ENCODE measurements at regions not wholly inside any gene's neighbourhood (a gene's known extent, or its start where the extent isn't known, plus 50 kb on each side); places are given as distances from the start of the nearest gene placed in this dataset.

GRCh38 chr6:27809939-27810767 is 102.0 kb downstream of the OR2B2 start (continued):
- TF ChIP-seq SNAPC4 (CRISPR knock-in tag; IDR thresholded peaks at IDR 0.05) (peak; percentile 29; the same call in 1 of the 2 replicates), FOXA3 (CRISPR knock-in tag; IDR thresholded peaks at IDR 0.05) (peak; percentile 52), YY1 (IDR thresholded peaks at IDR 0.05; ENCODE audit: insufficient read depth, insufficient replicate concordance, low read depth, low read length) (peak; percentile 84), MAFK (conservative IDR thresholded peaks at IDR 0.05 in 1 of 2, IDR thresholded peaks at IDR 0.05 in 1 of 2; ENCODE audit: low read length in 2 of 2) (no peak; a peak in 1 of 4 replicates), ZNF891 (CRISPR knock-in tag; IDR thresholded peaks at IDR 0.05) (peak; percentile 97), RFX1 (IDR thresholded peaks at IDR 0.05) (no peak), GFI1 (CRISPR knock-in tag; IDR thresholded peaks at IDR 0.05; ENCODE audit: borderline replicate concordance) (peak; percentile 66), SIN3A (IDR thresholded peaks at IDR 0.05; ENCODE audit: borderline replicate concordance, low read depth, low read length) (peak; percentile 93), ZBTB25 (CRISPR knock-in tag; IDR thresholded peaks at IDR 0.05) (peak; percentile 48; the same call in 1 of the 2 replicates), KDM3A (CRISPR knock-in tag; IDR thresholded peaks at IDR 0.05; ENCODE audit: low read depth) (peak; percentile 81), KLF9 (CRISPR knock-in tag; IDR thresholded peaks at IDR 0.05; ENCODE audit: low read depth) (no peak), ZNF790 (CRISPR knock-in tag; IDR thresholded peaks at IDR 0.05; ENCODE audit: borderline replicate concordance) (peak; percentile 84), LBX2 (CRISPR knock-in tag; IDR thresholded peaks at IDR 0.05; ENCODE audit: borderline replicate concordance) (peak; percentile 85; the same call in 1 of the 2 replicates), RARG (CRISPR knock-in tag; IDR thresholded peaks at IDR 0.05; ENCODE audit: low read depth) (peak; percentile 97), ERF (CRISPR knock-in tag; IDR thresholded peaks at IDR 0.05) (peak; percentile 86)
- TF ChIP-seq, protein P1, sequence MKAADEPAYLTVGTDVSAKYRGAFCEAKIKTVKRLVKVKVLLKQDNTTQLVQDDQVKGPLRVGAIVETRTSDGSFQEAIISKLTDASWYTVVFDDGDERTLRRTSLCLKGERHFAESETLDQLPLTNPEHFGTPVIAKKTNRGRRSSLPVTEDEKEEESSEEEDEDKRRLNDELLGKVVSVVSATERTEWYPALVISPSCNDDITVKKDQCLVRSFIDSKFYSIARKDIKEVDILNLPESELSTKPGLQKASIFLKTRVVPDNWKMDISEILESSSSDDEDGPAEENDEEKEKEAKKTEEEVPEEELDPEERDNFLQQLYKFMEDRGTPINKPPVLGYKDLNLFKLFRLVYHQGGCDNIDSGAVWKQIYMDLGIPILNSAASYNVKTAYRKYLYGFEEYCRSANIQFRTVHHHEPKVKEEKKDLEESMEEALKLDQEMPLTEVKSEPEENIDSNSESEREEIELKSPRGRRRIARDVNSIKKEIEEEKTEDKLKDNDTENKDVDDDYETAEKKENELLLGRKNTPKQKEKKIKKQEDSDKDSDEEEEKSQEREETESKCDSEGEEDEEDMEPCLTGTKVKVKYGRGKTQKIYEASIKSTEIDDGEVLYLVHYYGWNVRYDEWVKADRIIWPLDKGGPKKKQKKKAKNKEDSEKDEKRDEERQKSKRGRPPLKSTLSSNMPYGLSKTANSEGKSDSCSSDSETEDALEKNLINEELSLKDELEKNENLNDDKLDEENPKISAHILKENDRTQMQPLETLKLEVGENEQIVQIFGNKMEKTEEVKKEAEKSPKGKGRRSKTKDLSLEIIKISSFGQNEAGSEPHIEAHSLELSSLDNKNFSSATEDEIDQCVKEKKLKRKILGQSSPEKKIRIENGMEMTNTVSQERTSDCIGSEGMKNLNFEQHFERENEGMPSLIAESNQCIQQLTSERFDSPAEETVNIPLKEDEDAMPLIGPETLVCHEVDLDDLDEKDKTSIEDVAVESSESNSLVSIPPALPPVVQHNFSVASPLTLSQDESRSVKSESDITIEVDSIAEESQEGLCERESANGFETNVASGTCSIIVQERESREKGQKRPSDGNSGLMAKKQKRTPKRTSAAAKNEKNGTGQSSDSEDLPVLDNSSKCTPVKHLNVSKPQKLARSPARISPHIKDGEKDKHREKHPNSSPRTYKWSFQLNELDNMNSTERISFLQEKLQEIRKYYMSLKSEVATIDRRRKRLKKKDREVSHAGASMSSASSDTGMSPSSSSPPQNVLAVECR (CRISPR knock-in tag; IDR thresholded peaks at IDR 0.05; ENCODE audit: borderline replicate concordance) = peak; percentile 95

Data from HepG2 (cell line).